ENCODE measurements at regions not wholly inside any gene's neighbourhood (a gene's known extent, or its start where the extent isn't known, plus 50 kb on each side); places are given as distances from the start of the nearest gene placed in this dataset.
"Not testable (repeated sequence)": the region's sequence is repeated elsewhere in the genome, so short reads cannot be mapped to it uniquely, and the experiment has no call there.

- no peak overlapping the region for H3K9ac ChIP-seq (ENCODE audit: low read depth in 1 of 2, low read length in 2 of 2)
- H3K27ac ChIP-seq (ENCODE audit: low read depth in 1 of 2, low read length in 2 of 2) = no peak overlapping the region
- DNase-seq (ENCODE audit: low spot score) = no peak
- WGBS = 88% methylated on average over 9 of the region's 9 CpGs
- H3K4me1 ChIP-seq (ENCODE audit: control insufficient read depth in 4 of 4, insufficient read depth in 4 of 4, low read length in 3 of 4) = peaks cover 0 to 6% (median 0%) of the 10 kb centered on the region in 4 donors
- no peaks in the 10 kb centered on the region for H3K36me3 ChIP-seq (ENCODE audit: control insufficient read depth in 4 of 4, insufficient read depth in 3 of 4, low read depth in 1 of 4, low read length in 3 of 4)
- no peaks in the 10 kb centered on the region for H3K27me3 ChIP-seq (ENCODE audit: control insufficient read depth in 4 of 4, insufficient read depth in 4 of 4, low read length in 3 of 4)
- H3K9me3 ChIP-seq (ENCODE audit: control insufficient read depth in 4 of 4, low read length in 3 of 4) = no peaks in the 10 kb centered on the region
- no peak for TF ChIP-seq RAD21 (IDR thresholded peaks at IDR 0.05)
- no peak for TF ChIP-seq ZBTB33 (IDR thresholded peaks at IDR 0.05)
- no peak for TF ChIP-seq EGR1 (IDR thresholded peaks at IDR 0.05; ENCODE audit: low read depth in 2 of 2)
- no peak for TF ChIP-seq GABPA (IDR thresholded peaks at IDR 0.05 in 1 of 2, conservative IDR thresholded peaks at IDR 0.05 in 1 of 2)
- no peak for TF ChIP-seq NR2F2 (IDR thresholded peaks at IDR 0.05)
- TF ChIP-seq RXRA (IDR thresholded peaks at IDR 0.05) = no peak
- TF ChIP-seq TAF1 (conservative IDR thresholded peaks at IDR 0.05) = no peak
- TF ChIP-seq YY1 (IDR thresholded peaks at IDR 0.05) = no peak
- TF ChIP-seq JUND (IDR thresholded peaks at IDR 0.05) = no peak
- TF ChIP-seq FOXA2 (IDR thresholded peaks at IDR 0.05) = no peak
- no peak for TF ChIP-seq SP1 (IDR thresholded peaks at IDR 0.05)
- no peak for TF ChIP-seq REST (IDR thresholded peaks at IDR 0.05)
- no peak overlapping the region for H3K4me3 ChIP-seq (ENCODE audit: low read depth in 1 of 3, low read length in 3 of 3)
Measured at GRCh38 chr17:54680410-54680809, 220.2 kb upstream of the TOM1L1 start.

- Histone ChIP-seq H3K27me3 (ENCODE audit: control insufficient read depth in 4 of 4, insufficient read depth in 4 of 4, low read length in 3 of 4) (no peaks in the 10 kb centered on the region), H3K9me3 (ENCODE audit: control insufficient read depth in 4 of 4, low read length in 3 of 4) (peaks cover 0 to 2% (median 0%) of the 10 kb centered on the region in 4 donors), H3K9ac (ENCODE audit: low read depth in 1 of 2, low read length in 2 of 2) (no peak overlapping the region), H3K4me1 (ENCODE audit: control insufficient read depth in 4 of 4, insufficient read depth in 4 of 4, low read length in 3 of 4) (no peaks in the 10 kb centered on the region), H3K4me3 (ENCODE audit: low read depth in 1 of 3, low read length in 3 of 3) (no peak overlapping the region), H3K27ac (ENCODE audit: low read depth in 1 of 2, low read length in 2 of 2) (no peak overlapping the region), H3K36me3 (ENCODE audit: control insufficient read depth in 4 of 4, insufficient read depth in 3 of 4, low read depth in 1 of 4, low read length in 3 of 4) (no peaks in the 10 kb centered on the region)
- WGBS = 77% methylated on average over 2 of the region's 2 CpGs
- no peak for DNase-seq (ENCODE audit: low spot score)
- TF ChIP-seq JUND (IDR thresholded peaks at IDR 0.05) (no peak), ZBTB33 (IDR thresholded peaks at IDR 0.05) (no peak), GABPA (IDR thresholded peaks at IDR 0.05 in 1 of 2, conservative IDR thresholded peaks at IDR 0.05 in 1 of 2) (no peak), HNF4G (IDR thresholded peaks at IDR 0.05) (no peak), TAF1 (conservative IDR thresholded peaks at IDR 0.05) (no peak)
Measured at GRCh38 chr17:54694287-54694887, 206.3 kb upstream of the TOM1L1 start.

GRCh38 chr17:54712798-54713197 lies 187.9 kb upstream of the TOM1L1 start:
- 45% methylated on average over 4 of the region's 4 CpGs for WGBS
- not testable (repeated sequence) for H3K4me3 ChIP-seq (ENCODE audit: low read depth in 1 of 3, low read length in 3 of 3); H3K27me3 ChIP-seq (ENCODE audit: control insufficient read depth in 4 of 4, insufficient read depth in 4 of 4, low read length in 3 of 4); H3K27ac ChIP-seq (ENCODE audit: low read depth in 1 of 2, low read length in 2 of 2); DNase-seq (ENCODE audit: low spot score); H3K9me3 ChIP-seq (ENCODE audit: control insufficient read depth in 4 of 4, low read length in 3 of 4); H3K4me1 ChIP-seq (ENCODE audit: control insufficient read depth in 4 of 4, insufficient read depth in 4 of 4, low read length in 3 of 4); H3K9ac ChIP-seq (ENCODE audit: low read depth in 1 of 2, low read length in 2 of 2); H3K36me3 ChIP-seq (ENCODE audit: control insufficient read depth in 4 of 4, insufficient read depth in 3 of 4, low read depth in 1 of 4, low read length in 3 of 4)

Data from liver (tissue), 7 donors.